Subcutaneous abdominal adipose tissue (tissue), 5 donors: ENCODE measurements at regions not wholly inside any gene's neighbourhood (a gene's known extent, or its start where the extent isn't known, plus 50 kb on each side); places are given as distances from the start of the nearest gene placed in this dataset.
"Not testable (repeated sequence)": the region's sequence is repeated elsewhere in the genome, so short reads cannot be mapped to it uniquely, and the experiment has no call there.

ENCODE experiments used
- H3K27ac ChIP-seq: one replicate; pipeline ENCODE4 v1.7.0; 2013; ENCODE audit warnings: low read depth, mild to moderate bottlenecking, inconsistent platforms, low read length, moderate library complexity
- H3K27me3 ChIP-seq, 5 donors: one replicate each; pipeline ENCODE4 v1.7.0; 2013; ENCODE audit warnings: low read length in 5 of 5, inconsistent platforms in 1 of 5; ENCODE audit not compliant: control insufficient read depth in 5 of 5, insufficient read depth in 4 of 5
- H3K36me3 ChIP-seq, 5 donors: one replicate each; pipeline ENCODE4 v1.7.0; 2013; ENCODE audit warnings: low read length in 5 of 5; ENCODE audit not compliant: control insufficient read depth in 5 of 5, insufficient read depth in 5 of 5
- H3K4me1 ChIP-seq, 5 donors: one replicate each; pipeline ENCODE4 v1.7.0; 2013; ENCODE audit warnings: low read length in 5 of 5, mild to moderate bottlenecking in 3 of 5, moderate library complexity in 1 of 5; ENCODE audit not compliant: control insufficient read depth in 5 of 5, insufficient read depth in 5 of 5
- H3K4me3 ChIP-seq, 5 donors: one replicate each; pipeline ENCODE4 v1.7.0; 2013; ENCODE audit warnings: low read length in 5 of 5, low read depth in 1 of 5
- H3K9ac ChIP-seq, 5 donors: one replicate each; pipeline ENCODE4 v1.7.0; 2013; ENCODE audit warnings: low read length in 5 of 5, mild to moderate bottlenecking in 4 of 5, moderate library complexity in 3 of 5
- H3K9me3 ChIP-seq, 5 donors: one replicate each; pipeline ENCODE4 v1.7.0; 2013; ENCODE audit warnings: low read length in 5 of 5; ENCODE audit not compliant: control insufficient read depth in 5 of 5
- donor health status: healthy.
- donor health status: healthy.
- donor health status: healthy.
- donor health status: healthy.
- donor health status: healthy.

DNA sequence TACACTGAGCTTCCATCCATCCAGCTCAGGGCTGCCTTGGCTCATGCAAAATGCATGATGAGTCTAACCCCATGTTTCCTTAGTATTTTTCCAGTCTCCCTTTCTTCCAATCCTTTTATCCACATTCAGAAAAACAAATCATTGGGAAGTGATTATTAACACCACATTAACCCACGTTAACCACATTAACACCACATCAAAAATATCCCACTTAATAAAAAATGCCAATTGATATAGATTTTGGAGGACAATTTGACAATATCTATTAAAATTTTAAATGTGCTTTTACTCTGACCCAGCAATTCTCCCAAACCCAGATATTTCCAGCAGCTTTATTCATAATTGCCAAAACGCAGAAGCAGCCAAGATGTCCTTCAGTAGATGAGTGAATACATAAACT, 75.6 kb upstream of the SRD5A3 start:
- H3K36me3 ChIP-seq, result no peaks in the 10 kb centered on the region
- H3K9ac ChIP-seq, result no peak overlapping the region
- H3K9me3 ChIP-seq, result no peaks in the 10 kb centered on the region
- no peak overlapping the region for H3K4me3 ChIP-seq
- H3K27ac ChIP-seq, result no peak overlapping the region
- no peaks in the 10 kb centered on the region for H3K27me3 ChIP-seq
- no peaks in the 10 kb centered on the region for H3K4me1 ChIP-seq

DNA sequence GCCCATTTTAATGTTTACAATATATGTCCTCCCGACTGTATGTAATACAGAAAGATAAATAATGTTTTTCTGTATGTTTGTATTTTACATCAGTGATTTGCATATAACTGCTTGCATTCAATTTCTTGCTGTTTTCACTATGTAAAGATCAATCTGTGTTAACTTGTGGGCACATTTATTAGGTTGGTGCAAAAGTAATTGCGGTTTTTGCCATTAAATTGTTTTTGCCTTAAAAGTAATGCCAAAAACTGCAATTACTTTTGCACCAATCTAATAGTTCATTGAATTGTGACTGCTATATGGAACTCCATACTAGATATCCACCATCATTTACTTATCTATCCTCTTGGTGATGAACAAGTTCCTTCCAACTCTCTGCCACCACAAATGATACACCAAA, 73.9 kb upstream of the SRD5A3 start:
- Histone ChIP-seq H3K9me3 (no peaks in the 10 kb centered on the region), H3K27ac (no peak overlapping the region), H3K27me3 (no peaks in the 10 kb centered on the region), H3K36me3 (no peaks in the 10 kb centered on the region), H3K4me3 (no peak overlapping the region), H3K4me1 (no peaks in the 10 kb centered on the region), H3K9ac (no peak overlapping the region)

DNA sequence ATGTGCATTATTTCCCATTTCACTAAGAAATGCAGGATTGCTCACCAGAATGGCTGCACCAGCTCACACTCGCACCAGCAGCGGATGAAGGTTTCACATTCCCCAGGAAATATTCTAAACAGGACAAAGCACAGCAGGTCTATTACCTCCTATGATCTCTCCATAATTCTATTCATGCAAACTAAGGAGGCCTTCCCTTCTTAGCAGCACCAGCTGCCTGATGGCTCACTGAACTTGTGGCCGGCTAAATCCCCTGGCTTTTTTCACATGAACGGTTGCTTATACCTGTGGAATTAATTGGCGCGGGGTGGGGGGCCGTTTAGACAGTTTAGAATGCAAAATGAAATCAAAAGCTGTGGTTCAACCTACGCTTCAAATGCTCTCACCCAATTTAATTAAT, 73.5 kb upstream of the SRD5A3 start:
- H3K27me3 ChIP-seq, result no peaks in the 10 kb centered on the region
- H3K27ac ChIP-seq, result no peak overlapping the region
- H3K4me3 ChIP-seq, result no peak overlapping the region
- peaks cover 0 to 2% (median 0%) of the 10 kb centered on the region in 5 donors for H3K9me3 ChIP-seq
- no peak overlapping the region for H3K9ac ChIP-seq
- H3K36me3 ChIP-seq, result no peaks in the 10 kb centered on the region
- H3K4me1 ChIP-seq, result no peaks in the 10 kb centered on the region

DNA sequence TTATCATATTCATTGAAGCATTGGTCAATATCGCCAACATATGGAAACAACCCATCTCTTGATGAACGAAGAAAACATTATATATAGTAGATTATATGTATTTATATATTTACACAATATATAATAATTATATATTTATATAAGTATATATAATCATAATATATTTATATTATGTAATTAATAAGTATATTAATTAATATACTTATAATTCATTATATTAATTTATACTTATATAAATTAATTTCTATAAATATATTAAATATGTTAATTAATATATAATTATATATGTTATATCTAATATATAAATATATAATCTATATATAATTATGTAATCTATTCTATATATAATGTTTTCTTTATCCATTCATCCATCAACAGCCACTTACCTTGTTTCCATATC, 69.0 kb upstream of the SRD5A3 start:
- no peaks in the 10 kb centered on the region for H3K36me3 ChIP-seq
- H3K9ac ChIP-seq, result no peak overlapping the region

DNA sequence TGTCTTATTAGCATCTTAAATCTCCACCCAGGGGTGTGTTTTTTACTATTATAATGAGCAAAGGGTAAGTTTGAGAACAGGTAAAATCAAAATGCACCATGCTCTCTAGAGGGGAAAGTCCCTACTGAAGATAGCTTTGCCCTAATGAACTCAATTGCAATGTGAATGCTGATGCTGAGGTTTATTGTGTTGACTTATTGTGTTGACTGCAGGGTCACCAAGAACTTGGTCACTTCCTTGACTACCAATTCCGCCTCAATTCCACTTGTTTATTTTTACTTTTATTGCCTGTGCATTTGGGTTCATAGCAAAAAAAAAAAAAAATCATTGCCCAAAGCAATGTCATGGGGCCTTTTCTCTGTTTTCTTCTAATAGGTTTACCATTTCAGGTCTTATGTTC, 67.7 kb upstream of the SRD5A3 start:
- no peak overlapping the region for H3K9ac ChIP-seq
- H3K9me3 ChIP-seq, result peaks cover 3 to 22% (median 7%) of the 10 kb centered on the region in 5 donors
- no peaks in the 10 kb centered on the region for H3K27me3 ChIP-seq
- no peak overlapping the region for H3K27ac ChIP-seq
- H3K36me3 ChIP-seq, result no peaks in the 10 kb centered on the region
- H3K4me1 ChIP-seq, result no peaks in the 10 kb centered on the region
- H3K4me3 ChIP-seq, result no peak overlapping the region

More for the DNA sequence above, 69.0 kb upstream of the SRD5A3 start:
- Histone ChIP-seq H3K27me3 (no peaks in the 10 kb centered on the region), H3K9me3 (peaks cover 0 to 10% (median 0%) of the 10 kb centered on the region in 5 donors), H3K4me3 (no peak overlapping the region), H3K4me1 (no peaks in the 10 kb centered on the region), H3K27ac (no peak overlapping the region)

DNA sequence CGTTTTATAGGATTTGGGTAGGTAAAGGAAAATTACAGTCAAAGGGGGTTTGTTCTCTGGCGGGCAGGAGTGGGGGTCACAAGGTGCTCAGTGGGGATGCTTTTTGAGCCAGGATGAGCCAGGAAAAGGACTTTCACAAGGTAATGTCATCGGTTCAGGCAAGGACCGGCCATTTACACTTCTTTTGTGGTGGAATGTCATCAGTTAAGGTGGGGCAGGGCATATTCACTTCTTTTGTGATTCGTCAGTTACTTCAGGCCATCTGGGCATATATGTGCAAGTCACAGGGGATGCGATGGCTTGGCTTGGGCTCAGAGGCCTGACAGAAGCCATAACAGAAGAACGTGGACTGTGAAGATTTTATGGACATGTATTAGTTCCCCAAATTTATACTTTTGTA, 65.6 kb upstream of the SRD5A3 start:
- H3K36me3 ChIP-seq, H3K4me3 ChIP-seq: not testable (repeated sequence)

DNA sequence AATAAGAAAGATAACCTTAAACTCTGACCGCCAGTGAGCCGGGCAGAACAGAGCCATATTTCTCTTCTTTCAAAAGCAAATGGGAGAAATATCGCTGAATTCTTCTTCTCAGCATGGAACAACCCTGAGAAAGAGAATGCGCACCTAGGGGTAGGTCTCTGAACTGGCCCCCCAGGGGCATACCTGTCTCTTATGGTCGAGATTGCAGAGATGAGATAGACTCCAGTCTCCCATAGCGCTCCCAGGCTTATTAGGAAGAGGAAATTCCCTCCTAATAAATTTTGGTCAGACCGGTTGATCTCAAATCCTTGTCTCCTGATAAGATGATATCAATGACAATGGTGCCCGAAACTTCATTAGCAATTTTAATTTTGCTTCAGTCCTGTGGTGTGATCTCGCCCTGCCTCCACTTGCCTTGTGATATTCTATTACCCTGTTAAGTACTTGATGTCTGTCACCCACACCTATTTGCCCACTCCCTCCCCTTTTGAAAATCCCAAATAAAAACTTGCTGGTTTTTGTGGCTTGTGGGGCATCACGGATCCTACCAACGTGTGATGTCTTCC, 64.8 kb upstream of the SRD5A3 start:
- not testable (repeated sequence) for H3K9ac ChIP-seq, H3K27ac ChIP-seq, H3K4me3 ChIP-seq, H3K36me3 ChIP-seq, H3K27me3 ChIP-seq, H3K4me1 ChIP-seq
- peaks cover 4 to 39% (median 19%) of the 10 kb centered on the region in 5 donors for H3K9me3 ChIP-seq

More for the DNA sequence above, 65.6 kb upstream of the SRD5A3 start:
- not testable (repeated sequence) for H3K27me3 ChIP-seq, H3K27ac ChIP-seq, H3K4me1 ChIP-seq, H3K9ac ChIP-seq
- peaks cover 4 to 39% (median 19%) of the 10 kb centered on the region in 5 donors for H3K9me3 ChIP-seq

DNA sequence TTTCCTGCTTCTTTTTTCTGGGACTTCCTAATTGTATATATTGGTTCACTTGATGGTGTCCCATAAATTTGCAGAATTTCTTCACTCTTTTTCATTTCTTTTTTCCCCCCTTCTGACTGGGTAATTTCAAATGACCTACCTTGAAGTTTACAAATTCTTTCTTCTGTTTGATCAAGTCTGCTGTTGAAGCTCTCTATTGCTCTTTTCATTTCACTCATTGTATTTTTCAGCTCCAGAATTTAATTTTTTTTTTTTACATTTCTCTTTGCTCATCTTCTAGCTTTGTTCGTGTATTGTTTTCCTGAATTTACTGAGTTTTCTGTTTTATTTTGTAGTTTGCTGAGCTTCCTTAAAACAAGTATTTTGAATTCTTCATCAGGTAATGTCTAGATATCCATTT, 61.7 kb upstream of the SRD5A3 start:
- peaks cover 4 to 35% (median 19%) of the 10 kb centered on the region in 5 donors for H3K9me3 ChIP-seq
- H3K36me3 ChIP-seq, result no peaks in the 10 kb centered on the region
- no peak overlapping the region for H3K27ac ChIP-seq
- no peak overlapping the region for H3K4me3 ChIP-seq
- H3K4me1 ChIP-seq, result no peaks in the 10 kb centered on the region
- H3K27me3 ChIP-seq, result no peaks in the 10 kb centered on the region
- H3K9ac ChIP-seq, result no peak overlapping the region

DNA sequence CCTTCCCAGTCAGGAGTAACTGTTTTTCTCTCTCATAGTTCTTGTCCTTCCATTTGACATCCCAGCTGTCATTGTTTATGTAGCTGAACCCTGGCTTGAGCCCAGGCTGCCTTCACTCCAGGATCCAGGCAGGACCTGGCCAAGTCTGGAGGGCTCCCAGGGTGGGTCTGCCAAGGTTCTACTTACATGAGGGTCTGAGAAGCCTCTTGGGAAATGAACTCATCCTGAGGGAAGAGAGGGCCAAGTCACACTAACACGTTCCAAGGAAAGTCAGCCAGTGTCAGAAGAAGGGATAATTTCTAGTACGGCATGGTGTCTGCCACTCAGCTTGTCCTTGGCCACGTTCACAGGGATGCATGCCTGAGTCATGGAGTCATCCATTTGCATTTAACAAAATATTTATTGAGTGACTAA, 54.8 kb upstream of the SRD5A3 start:
- H3K4me3 ChIP-seq, result no peak overlapping the region
- no peaks in the 10 kb centered on the region for H3K9me3 ChIP-seq
- H3K27me3 ChIP-seq, result peaks cover 0 to 3% (median 0%) of the 10 kb centered on the region in 5 donors
- no peak overlapping the region for H3K9ac ChIP-seq
- no peak overlapping the region for H3K27ac ChIP-seq
- H3K36me3 ChIP-seq, result no peaks in the 10 kb centered on the region
- H3K4me1 ChIP-seq, result no peaks in the 10 kb centered on the region

DNA sequence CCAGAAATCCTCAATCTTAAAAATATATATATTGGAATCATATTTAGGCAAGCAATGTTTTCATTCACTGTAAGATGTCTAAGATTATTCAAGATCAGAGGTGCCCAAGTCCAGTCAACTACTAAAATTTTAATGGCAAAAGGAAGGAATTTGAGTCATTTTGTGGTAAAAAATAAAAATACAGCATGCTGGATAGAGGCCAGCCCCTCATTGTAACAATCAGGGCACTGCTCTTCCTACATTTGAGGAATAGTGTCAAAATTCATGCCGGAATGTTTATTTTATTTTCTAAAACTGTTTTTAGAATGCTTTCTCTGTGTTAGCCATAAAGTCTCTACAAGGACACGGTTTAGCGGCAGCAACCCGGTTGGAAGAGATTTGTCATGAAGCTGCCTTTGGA, 49.9 kb upstream of the SRD5A3 start:
- H3K9me3 ChIP-seq, result no peaks in the 10 kb centered on the region
- H3K9ac ChIP-seq, result no peak overlapping the region
- no peaks in the 10 kb centered on the region for H3K36me3 ChIP-seq
- H3K4me3 ChIP-seq, result no peak overlapping the region
- no peaks in the 10 kb centered on the region for H3K4me1 ChIP-seq
- no peak overlapping the region for H3K27ac ChIP-seq
- peaks cover 0 to 2% (median 0%) of the 10 kb centered on the region in 5 donors for H3K27me3 ChIP-seq
